Daoy (cell line): ENCODE measurements at regions not wholly inside any gene's neighbourhood (a gene's known extent, or its start where the extent isn't known, plus 50 kb on each side); places are given as distances from the start of the nearest gene placed in this dataset.
"Not testable (repeated sequence)": the region's sequence is repeated elsewhere in the genome, so short reads cannot be mapped to it uniquely, and the experiment has no call there.

Source experiments
- DNase-seq: peaks from one replicate; pipeline ENCODE4 v3.0.0-alpha.2; 2015; ENCODE audit warnings: low read depth

DNA sequence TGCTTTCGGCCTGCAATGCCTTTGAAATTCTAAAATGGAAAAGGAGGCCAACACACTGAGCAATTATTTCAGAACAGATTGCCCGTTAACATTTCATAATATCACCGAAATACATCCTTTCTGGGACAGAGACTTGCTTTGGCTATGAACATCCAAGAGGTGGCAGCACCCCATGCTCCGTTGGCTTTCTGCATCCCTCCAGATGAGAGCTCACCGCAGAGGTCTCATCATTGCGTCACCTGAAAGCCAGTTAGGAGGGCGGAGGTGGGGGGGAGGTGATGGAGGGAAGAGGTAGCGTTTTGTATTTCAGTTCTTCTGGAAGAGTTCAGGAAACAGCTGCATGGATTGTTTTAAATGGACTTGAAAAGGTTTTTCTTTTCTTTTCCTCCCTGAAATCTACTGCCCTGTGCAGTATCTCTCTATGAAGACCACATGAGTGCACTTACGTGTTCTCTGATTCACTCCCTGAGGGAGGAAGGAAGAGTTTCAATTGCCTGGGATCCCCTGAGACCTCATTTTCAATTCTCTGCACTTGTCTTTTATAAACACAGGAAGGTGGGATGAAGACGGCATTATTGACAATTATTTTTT lies 166.8 kb upstream of the PGRMC2 start:
- peak; percentile 86 for DNase-seq

- DNase-seq: no peak
Measured at GRCh38 chr4:128452415-128452814, 164.8 kb upstream of the PGRMC2 start.

- DNase-seq: no peak
Measured at GRCh38 chr4:128451270-128451905, 163.8 kb upstream of the PGRMC2 start.

GRCh38 chr4:128450326-128451120 lies 162.9 kb upstream of the PGRMC2 start:
- DNase-seq: no peak

DNA sequence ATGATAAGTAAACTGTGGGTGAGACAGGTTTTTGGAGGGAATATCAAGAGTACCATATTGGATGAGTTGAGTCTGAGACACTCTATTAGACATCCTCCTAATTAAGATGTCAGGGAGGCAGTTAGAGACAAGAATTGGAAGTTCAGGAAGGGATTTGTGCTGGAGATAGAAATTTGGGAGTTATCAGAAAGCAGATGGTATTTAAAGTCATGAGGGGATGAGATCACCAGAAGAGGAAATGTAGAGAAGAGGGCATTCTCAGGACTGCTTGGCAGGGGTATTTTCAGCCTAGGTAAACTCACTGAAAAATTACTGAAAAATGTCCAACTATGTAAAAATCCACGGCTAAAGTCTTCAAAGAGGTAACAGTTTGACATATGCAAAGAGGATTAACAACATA lies 161.6 kb upstream of the PGRMC2 start:
- DNase-seq: no peak

GRCh38 chr4:128444544-128445302 lies 157.1 kb upstream of the PGRMC2 start:
- DNase-seq: no peak

- no peak for DNase-seq
Measured at GRCh38 chr4:128440923-128441322, 153.3 kb upstream of the PGRMC2 start.

GRCh38 chr4:128437023-128437422 lies 149.4 kb upstream of the PGRMC2 start:
- not testable (repeated sequence) for DNase-seq

DNA sequence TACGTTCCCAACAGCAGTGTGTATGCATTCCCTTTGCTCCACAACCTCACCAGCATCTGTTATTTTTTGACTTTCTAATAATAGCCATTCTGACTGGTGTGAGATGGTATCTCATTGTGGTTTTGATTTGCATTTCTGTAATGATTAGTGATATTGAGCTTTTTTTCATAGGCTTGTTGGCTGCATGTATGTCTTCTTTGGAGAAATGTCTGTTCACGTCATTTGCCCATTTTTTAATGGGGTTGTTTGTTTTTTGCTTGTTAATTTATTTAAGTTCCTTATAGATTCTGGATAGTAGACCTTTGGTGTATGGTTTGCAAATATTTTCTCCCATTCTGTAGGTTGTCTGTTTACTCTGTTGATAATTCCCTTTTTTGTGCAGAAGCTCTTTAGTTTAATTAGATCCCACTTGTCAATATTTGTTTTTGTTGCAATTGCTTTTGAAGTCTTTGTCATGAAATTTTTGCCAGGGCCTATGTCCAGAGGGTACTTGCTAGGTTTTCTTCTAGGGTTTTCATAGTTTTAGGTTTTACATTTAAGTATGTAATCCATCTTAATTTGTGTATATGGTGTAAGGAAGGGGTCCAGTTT lies 141.5 kb upstream of the PGRMC2 start:
- DNase-seq: not testable (repeated sequence)

DNA sequence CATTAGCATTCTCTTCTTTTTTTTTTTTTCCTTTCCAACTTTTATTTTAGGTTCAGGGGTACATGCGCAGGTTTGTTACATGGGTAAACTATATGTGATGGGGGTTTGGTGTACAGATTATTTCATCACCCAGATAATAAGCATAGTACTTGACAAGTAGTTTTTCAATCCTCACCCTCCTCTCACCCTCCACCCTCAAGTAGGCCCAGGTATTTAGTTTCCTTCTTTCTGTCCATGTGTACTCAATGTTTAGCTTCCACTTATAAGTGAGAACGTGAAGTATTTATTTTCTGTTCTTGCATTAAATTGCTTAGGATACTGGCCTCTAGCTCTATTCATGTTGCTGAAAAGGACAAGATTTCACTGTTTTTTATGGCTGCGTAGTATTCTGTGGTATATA lies 140.8 kb upstream of the PGRMC2 start:
- DNase-seq: no peak

DNA sequence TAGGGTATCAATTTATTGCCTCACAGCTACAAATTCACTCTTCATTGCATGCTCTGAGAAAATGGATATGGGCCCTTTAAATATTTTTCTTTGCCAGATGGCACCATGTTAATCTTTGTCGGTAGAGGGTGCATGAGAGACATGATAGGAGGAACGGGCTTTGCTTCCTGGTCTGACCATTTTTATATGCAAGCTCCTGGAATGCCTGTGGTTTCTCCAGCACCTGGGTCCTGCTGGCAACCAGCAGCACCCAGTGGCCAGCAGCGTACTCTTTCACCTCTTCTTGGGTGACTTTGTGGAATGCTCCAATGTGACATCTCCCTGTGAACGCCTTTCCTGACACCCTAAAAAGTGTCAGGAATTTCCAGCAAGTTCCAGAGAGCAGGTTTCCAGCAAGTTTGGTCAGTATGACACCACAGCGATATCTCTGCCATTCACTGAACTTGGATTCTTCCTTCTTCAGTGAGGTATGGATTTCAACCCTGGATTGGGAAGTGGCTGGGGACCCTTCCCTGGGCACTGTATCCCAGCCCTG lies 140.3 kb upstream of the PGRMC2 start:
- DNase-seq: peak; percentile 60

GRCh38 chr4:128424527-128425497 lies 137.2 kb upstream of the PGRMC2 start:
- no peak for DNase-seq

DNA sequence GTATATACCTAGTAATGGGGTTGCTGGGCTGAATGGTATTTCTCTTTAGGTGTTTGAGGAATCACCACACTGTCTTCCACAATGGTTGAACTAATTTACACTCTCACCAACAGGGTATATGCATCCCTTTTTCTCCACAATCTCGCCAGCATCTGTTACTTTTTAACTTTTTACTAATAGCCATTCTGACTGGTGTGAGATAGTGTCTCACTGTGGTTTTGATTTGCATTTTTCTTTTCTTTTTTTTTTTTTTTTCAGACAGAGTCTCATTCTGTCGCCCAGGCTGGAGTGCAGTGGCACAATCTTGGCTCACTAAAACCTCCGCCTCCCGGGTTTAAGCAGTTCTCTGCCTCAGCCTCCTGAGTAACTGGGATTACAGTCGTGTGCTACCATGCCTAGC lies 134.7 kb upstream of the PGRMC2 start:
- not testable (repeated sequence) for DNase-seq

GRCh38 chr4:128416921-128417320 lies 129.3 kb upstream of the PGRMC2 start:
- DNase-seq: no peak

- DNase-seq: no peak
Measured at GRCh38 chr4:128410037-128410436, 122.4 kb upstream of the PGRMC2 start.

- no peak for DNase-seq
Measured at GRCh38 chr4:128403586-128403985, 116.0 kb upstream of the PGRMC2 start.

- DNase-seq: peak; percentile 60
Measured at GRCh38 chr4:128394778-128395177, 107.2 kb upstream of the PGRMC2 start.

GRCh38 chr4:128393101-128393704 lies 105.6 kb upstream of the PGRMC2 start:
- DNase-seq: peak; percentile 30

DNA sequence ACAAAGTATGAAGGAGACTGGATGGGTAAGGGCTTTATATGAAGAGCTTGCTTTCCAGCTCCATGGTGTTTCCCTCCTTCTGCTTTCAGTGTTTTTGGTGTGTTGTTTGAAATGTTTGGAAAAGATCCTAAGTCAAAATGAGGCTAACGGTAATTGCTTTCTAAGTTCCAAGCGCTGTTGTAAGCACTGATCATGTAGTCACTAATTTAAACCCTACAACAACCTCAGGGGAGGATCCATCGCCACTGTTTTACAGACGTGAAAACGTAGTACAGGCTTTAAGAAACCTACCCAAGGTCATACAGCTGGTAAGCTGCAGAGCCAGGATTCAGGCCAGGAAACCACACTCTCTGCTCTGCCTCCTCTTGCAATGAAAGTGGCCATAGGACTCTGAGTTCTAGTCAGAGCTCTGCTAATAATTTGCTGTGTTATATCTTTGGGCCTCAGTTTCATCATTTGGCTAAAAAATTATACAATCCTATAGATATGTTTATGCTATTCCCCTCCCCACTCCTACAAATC lies 102.9 kb upstream of the PGRMC2 start:
- DNase-seq: no peak

DNA sequence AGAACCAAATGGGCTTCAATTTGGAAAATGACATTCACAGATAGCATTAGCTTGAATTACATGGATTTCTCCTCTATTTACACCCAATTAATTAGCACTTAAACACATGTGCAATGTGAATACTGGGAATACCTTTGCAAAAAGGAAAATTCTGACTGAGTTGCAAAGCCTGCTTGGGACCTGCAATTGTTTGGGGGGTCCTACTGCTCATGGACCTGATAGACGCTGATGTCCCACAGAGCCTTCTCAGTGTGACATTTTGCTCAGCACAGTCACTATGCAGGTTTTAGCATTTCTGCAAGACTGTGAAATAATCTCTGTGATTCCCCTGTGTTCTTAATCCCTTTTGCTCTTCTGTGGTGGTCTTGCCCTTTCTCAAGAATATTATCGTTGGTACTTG lies 101.2 kb upstream of the PGRMC2 start:
- DNase-seq: no peak
